ENCODE measurements at regions not wholly inside any gene's neighbourhood (a gene's known extent, or its start where the extent isn't known, plus 50 kb on each side); places are given as distances from the start of the nearest gene placed in this dataset.

- H3K27ac ChIP-seq: no peak overlapping the region
- no peaks in the 10 kb centered on the region for H3K4me1 ChIP-seq (ENCODE audit: insufficient read depth)
- H3K4me3 ChIP-seq: no peak overlapping the region
- no peak for DNase-seq
- no peaks in the 10 kb centered on the region for H3K36me3 ChIP-seq
- no peaks in the 10 kb centered on the region for H3K27me3 ChIP-seq
- intact Hi-C loops (cut with DNase I): no loop called here
- no peak for TF ChIP-seq CTCF (IDR thresholded peaks at IDR 0.05)
- TF ChIP-seq POLR2A (IDR thresholded peaks at IDR 0.05): no peak
- TF ChIP-seq EP300 (IDR thresholded peaks at IDR 0.05): no peak
- H3K9me3 ChIP-seq: no peaks in the 10 kb centered on the region
- WGBS, 3 donors: 92 to 97% (median 93%) methylated on average over 3 of the region's 3 CpGs
Measured at GRCh38 chr9:107650995-107651394, 161.4 kb upstream of the KLF4 start.

GRCh38 chr9:107650321-107650720 is 160.8 kb upstream of the KLF4 start:
- H3K27ac ChIP-seq: no peak overlapping the region
- TF ChIP-seq POLR2A (IDR thresholded peaks at IDR 0.05) (no peak), EP300 (IDR thresholded peaks at IDR 0.05) (no peak), CTCF (IDR thresholded peaks at IDR 0.05) (no peak)

GRCh38 chr9:107648153-107648715 is 158.7 kb upstream of the KLF4 start:
- Histone ChIP-seq H3K27ac (no peak overlapping the region), H3K36me3 (no peaks in the 10 kb centered on the region), H3K4me3 (no peak overlapping the region), H3K4me1 (ENCODE audit: insufficient read depth) (no peaks in the 10 kb centered on the region), H3K9me3 (no peaks in the 10 kb centered on the region), H3K27me3 (no peaks in the 10 kb centered on the region)
- TF ChIP-seq EP300 (IDR thresholded peaks at IDR 0.05) (no peak), CTCF (IDR thresholded peaks at IDR 0.05) (no peak), POLR2A (IDR thresholded peaks at IDR 0.05) (no peak)
- no peak for DNase-seq
- intact Hi-C loops (cut with DNase I): no loop called here
- WGBS, 3 donors: 90 to 94% (median 92%) methylated on average over 12 of the region's 12 CpGs

More at GRCh38 chr9:107650321-107650720, 160.8 kb upstream of the KLF4 start:
- intact Hi-C loops (cut with DNase I): no loop called here
- Histone ChIP-seq H3K9me3 (no peaks in the 10 kb centered on the region), H3K4me3 (no peak overlapping the region), H3K4me1 (ENCODE audit: insufficient read depth) (no peaks in the 10 kb centered on the region), H3K27me3 (no peaks in the 10 kb centered on the region), H3K36me3 (no peaks in the 10 kb centered on the region)
- no peak for DNase-seq
- WGBS, 3 donors: 95 to 98% (median 95%) methylated on average over 4 of the region's 4 CpGs

- Histone ChIP-seq H3K9me3 (no peaks in the 10 kb centered on the region), H3K36me3 (no peaks in the 10 kb centered on the region), H3K27me3 (no peaks in the 10 kb centered on the region), H3K4me3 (no peak overlapping the region), H3K4me1 (ENCODE audit: insufficient read depth) (no peaks in the 10 kb centered on the region), H3K27ac (no peak overlapping the region)
- 30 to 58% (median 36%) methylated on average over 5 of the region's 5 CpGs for WGBS, 3 donors
- DNase-seq: no peak
- no peak for TF ChIP-seq EP300 (IDR thresholded peaks at IDR 0.05)
- no peak for TF ChIP-seq CTCF (IDR thresholded peaks at IDR 0.05)
- no peak for TF ChIP-seq POLR2A (IDR thresholded peaks at IDR 0.05)
- intact Hi-C loops (cut with DNase I): no loop called here
Measured at GRCh38 chr9:107647611-107648010, 158.0 kb upstream of the KLF4 start.
